ENCODE measurements at regions not wholly inside any gene's neighbourhood (a gene's known extent, or its start where the extent isn't known, plus 50 kb on each side); places are given as distances from the start of the nearest gene placed in this dataset.
"Not testable (repeated sequence)": the region's sequence is repeated elsewhere in the genome, so short reads cannot be mapped to it uniquely, and the experiment has no call there.

DNA sequence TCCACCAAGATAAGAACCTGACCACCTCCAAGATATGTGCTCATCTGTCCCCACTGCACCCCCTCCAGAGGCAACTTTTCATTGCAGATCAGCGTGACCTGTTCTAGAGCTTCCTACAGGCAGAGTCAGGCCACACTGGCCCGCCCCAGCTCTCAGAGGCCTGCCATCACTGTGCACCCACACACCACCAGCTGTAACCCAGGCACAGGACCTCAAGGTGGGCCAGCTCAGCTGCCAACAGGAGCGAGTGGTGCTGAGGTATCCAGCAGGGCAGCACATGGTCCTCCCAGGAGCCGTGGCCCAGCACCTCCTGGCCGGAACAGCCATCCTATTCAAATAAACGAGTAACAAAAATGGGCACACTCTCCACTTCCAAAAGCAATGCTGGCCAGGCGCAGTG, 189.9 kb upstream of the FOXD4L5 start:
- not testable (repeated sequence) for H3K14ac ChIP-seq (ENCODE audit: low read length in 2 of 2); H3K4me3 ChIP-seq (ENCODE audit: insufficient read depth in 1 of 2, low read depth in 1 of 2, low read length in 2 of 2); H3K9ac ChIP-seq (ENCODE audit: low read length); H3K18ac ChIP-seq (ENCODE audit: low read depth in 1 of 2, low read length in 2 of 2); H2AFZ ChIP-seq (ENCODE audit: low read depth, low read length); DNase-seq; H4K91ac ChIP-seq (ENCODE audit: low read length); H3K9me3 ChIP-seq (ENCODE audit: control insufficient read depth, low read length); H3K23ac ChIP-seq (ENCODE audit: low read length in 2 of 2); H3K27me3 ChIP-seq (ENCODE audit: control insufficient read depth in 1 of 2, insufficient read depth in 1 of 2, low read length in 2 of 2); H2BK12ac ChIP-seq (ENCODE audit: low read length in 2 of 2); H3K4ac ChIP-seq (ENCODE audit: low read depth in 1 of 2, low read length in 2 of 2); H2BK15ac ChIP-seq (ENCODE audit: low read depth, poor library complexity, severe bottlenecking); H4K8ac ChIP-seq (ENCODE audit: low read length); H3K4me2 ChIP-seq (ENCODE audit: low read length, poor library complexity, severe bottlenecking); H3K36me3 ChIP-seq (ENCODE audit: control insufficient read depth in 1 of 2, insufficient read depth in 2 of 2, low read depth in 1 of 2, low read length in 2 of 2); H2BK120ac ChIP-seq (ENCODE audit: low read depth, low read length); H3K27ac ChIP-seq (ENCODE audit: low read length, poor library complexity, severe bottlenecking); H3K79me1 ChIP-seq (replicated peaks; ENCODE audit: low read length, poor library complexity, severe bottlenecking); H3K4me1 ChIP-seq (ENCODE audit: control insufficient read depth, insufficient read depth, low read depth, low read length); H2BK5ac ChIP-seq (ENCODE audit: low read depth, low read length, poor library complexity, severe bottlenecking); H2AK5ac ChIP-seq (ENCODE audit: low read length, severe bottlenecking)
- WGBS, result 50% methylated on average over 2 of the region's 7 CpGs

GRCh38 chr9:65473059-65473822, 188.2 kb upstream of the FOXD4L5 start:
- not testable (repeated sequence) for H3K18ac ChIP-seq (ENCODE audit: low read depth in 1 of 2, low read length in 2 of 2); H3K27ac ChIP-seq (ENCODE audit: low read length, poor library complexity, severe bottlenecking); H3K4me3 ChIP-seq (ENCODE audit: insufficient read depth in 1 of 2, low read depth in 1 of 2, low read length in 2 of 2); H3K9me3 ChIP-seq (ENCODE audit: control insufficient read depth, low read length); H2AFZ ChIP-seq (ENCODE audit: low read depth, low read length); H4K8ac ChIP-seq (ENCODE audit: low read length); H2BK120ac ChIP-seq (ENCODE audit: low read depth, low read length); H4K91ac ChIP-seq (ENCODE audit: low read length); H3K9ac ChIP-seq (ENCODE audit: low read length); H2BK12ac ChIP-seq (ENCODE audit: low read length in 2 of 2); H2BK15ac ChIP-seq (ENCODE audit: low read depth, poor library complexity, severe bottlenecking); H3K4me2 ChIP-seq (ENCODE audit: low read length, poor library complexity, severe bottlenecking); DNase-seq; H3K23ac ChIP-seq (ENCODE audit: low read length in 2 of 2); H3K4me1 ChIP-seq (ENCODE audit: control insufficient read depth, insufficient read depth, low read depth, low read length); H3K4ac ChIP-seq (ENCODE audit: low read depth in 1 of 2, low read length in 2 of 2); H3K14ac ChIP-seq (ENCODE audit: low read length in 2 of 2); H2AK5ac ChIP-seq (ENCODE audit: low read length, severe bottlenecking); H2BK5ac ChIP-seq (ENCODE audit: low read depth, low read length, poor library complexity, severe bottlenecking); H3K27me3 ChIP-seq (ENCODE audit: control insufficient read depth in 1 of 2, insufficient read depth in 1 of 2, low read length in 2 of 2); H3K79me1 ChIP-seq (replicated peaks; ENCODE audit: low read length, poor library complexity, severe bottlenecking); H3K36me3 ChIP-seq (ENCODE audit: control insufficient read depth in 1 of 2, insufficient read depth in 2 of 2, low read depth in 1 of 2, low read length in 2 of 2)
- 60% methylated on average over 3 of the region's 10 CpGs for WGBS

- 79% methylated on average over 4 of the region's 7 CpGs for WGBS
- not testable (repeated sequence) for H2AFZ ChIP-seq (ENCODE audit: low read depth, low read length); H3K9ac ChIP-seq (ENCODE audit: low read length); H2BK5ac ChIP-seq (ENCODE audit: low read depth, low read length, poor library complexity, severe bottlenecking); H2BK15ac ChIP-seq (ENCODE audit: low read depth, poor library complexity, severe bottlenecking); H3K4ac ChIP-seq (ENCODE audit: low read depth in 1 of 2, low read length in 2 of 2); H3K4me2 ChIP-seq (ENCODE audit: low read length, poor library complexity, severe bottlenecking); H3K79me1 ChIP-seq (replicated peaks; ENCODE audit: low read length, poor library complexity, severe bottlenecking); H3K23ac ChIP-seq (ENCODE audit: low read length in 2 of 2); H3K14ac ChIP-seq (ENCODE audit: low read length in 2 of 2); H4K8ac ChIP-seq (ENCODE audit: low read length); H3K27me3 ChIP-seq (ENCODE audit: control insufficient read depth in 1 of 2, insufficient read depth in 1 of 2, low read length in 2 of 2); H3K36me3 ChIP-seq (ENCODE audit: control insufficient read depth in 1 of 2, insufficient read depth in 2 of 2, low read depth in 1 of 2, low read length in 2 of 2); H2BK120ac ChIP-seq (ENCODE audit: low read depth, low read length); H3K4me3 ChIP-seq (ENCODE audit: insufficient read depth in 1 of 2, low read depth in 1 of 2, low read length in 2 of 2); H4K91ac ChIP-seq (ENCODE audit: low read length); DNase-seq; H3K4me1 ChIP-seq (ENCODE audit: control insufficient read depth, insufficient read depth, low read depth, low read length); H2AK5ac ChIP-seq (ENCODE audit: low read length, severe bottlenecking); H2BK12ac ChIP-seq (ENCODE audit: low read length in 2 of 2); H3K27ac ChIP-seq (ENCODE audit: low read length, poor library complexity, severe bottlenecking); H3K9me3 ChIP-seq (ENCODE audit: control insufficient read depth, low read length); H3K18ac ChIP-seq (ENCODE audit: low read depth in 1 of 2, low read length in 2 of 2)
Measured at GRCh38 chr9:65471106-65471505, 186.1 kb upstream of the FOXD4L5 start.

GRCh38 chr9:65466911-65467734, 182.1 kb upstream of the FOXD4L5 start:
- H4K8ac ChIP-seq (ENCODE audit: low read length); H3K79me1 ChIP-seq (replicated peaks; ENCODE audit: low read length, poor library complexity, severe bottlenecking); H3K4me3 ChIP-seq (ENCODE audit: insufficient read depth in 1 of 2, low read depth in 1 of 2, low read length in 2 of 2); H2AFZ ChIP-seq (ENCODE audit: low read depth, low read length); H2BK15ac ChIP-seq (ENCODE audit: low read depth, poor library complexity, severe bottlenecking); H3K4ac ChIP-seq (ENCODE audit: low read depth in 1 of 2, low read length in 2 of 2); H2AK5ac ChIP-seq (ENCODE audit: low read length, severe bottlenecking); H2BK5ac ChIP-seq (ENCODE audit: low read depth, low read length, poor library complexity, severe bottlenecking); H3K14ac ChIP-seq (ENCODE audit: low read length in 2 of 2); H2BK12ac ChIP-seq (ENCODE audit: low read length in 2 of 2); H3K23ac ChIP-seq (ENCODE audit: low read length in 2 of 2); DNase-seq; H3K4me2 ChIP-seq (ENCODE audit: low read length, poor library complexity, severe bottlenecking); H3K4me1 ChIP-seq (ENCODE audit: control insufficient read depth, insufficient read depth, low read depth, low read length); H3K27me3 ChIP-seq (ENCODE audit: control insufficient read depth in 1 of 2, insufficient read depth in 1 of 2, low read length in 2 of 2); H2BK120ac ChIP-seq (ENCODE audit: low read depth, low read length); H3K18ac ChIP-seq (ENCODE audit: low read depth in 1 of 2, low read length in 2 of 2); H3K9ac ChIP-seq (ENCODE audit: low read length); H4K91ac ChIP-seq (ENCODE audit: low read length); H3K36me3 ChIP-seq (ENCODE audit: control insufficient read depth in 1 of 2, insufficient read depth in 2 of 2, low read depth in 1 of 2, low read length in 2 of 2); H3K27ac ChIP-seq (ENCODE audit: low read length, poor library complexity, severe bottlenecking); H3K9me3 ChIP-seq (ENCODE audit: control insufficient read depth, low read length): not testable (repeated sequence)
- 95% methylated on average over 38 of the region's 55 CpGs for WGBS
